Transverse colon (tissue), 4 donors: ENCODE measurements at regions not wholly inside any gene's neighbourhood (a gene's known extent, or its start where the extent isn't known, plus 50 kb on each side); places are given as distances from the start of the nearest gene placed in this dataset.
A peak's percentile ranks its signal among the peaks of the same experiment; 100 is the strongest.

Experiments used
- DNase-seq: peaks from one replicate; pipeline ENCODE4 v3.0.0-alpha.2; 2019
- H3K27ac ChIP-seq, 4 donors: fragments of 200-600 bp; sonication (generic); 2 replicates each; pipeline ENCODE4 v1.5.1; 2016 to 2018; ENCODE audit warnings: inconsistent platforms in 4 of 4
- H3K27me3 ChIP-seq: fragments of 200-600 bp; sonication (generic); 2 replicates; pipeline ENCODE4 v1.5.1; 2017; ENCODE audit warnings: inconsistent platforms
- H3K36me3 ChIP-seq, 4 donors: fragments of 200-600 bp; sonication (generic); 2 replicates each; pipeline ENCODE4 v1.5.1; 2017 to 2019; ENCODE audit warnings: inconsistent platforms in 4 of 4
- H3K4me1 ChIP-seq, 4 donors: fragments of 200-600 bp; sonication (generic); 2 replicates each; pipeline ENCODE4 v1.5.1; 2017 to 2020; ENCODE audit warnings: inconsistent platforms in 4 of 4
- H3K4me3 ChIP-seq, 4 donors: fragments of 200-600 bp; sonication (generic); 1 replicate in 1 of 4; 2 replicates in 3 of 4; pipeline versions ENCODE4 v1.5.1 to v1.6.1; 2017 to 2019; ENCODE audit warnings: inconsistent platforms in 4 of 4
- H3K9me3 ChIP-seq, 2 donors: fragments of 200-600 bp; sonication (generic); 2 replicates each; pipeline ENCODE4 v1.5.1; 2017 to 2019; ENCODE audit warnings: inconsistent platforms in 2 of 2
- CTCF ChIP-seq, 5 experiments: fragments of 200-600 bp in 3 of 5; fragments of 450-650 bp in 2 of 5; sonication (generic) in 3 of 5; IDR thresholded peaks; 1 replicate in 2 of 5; 2 replicates in 3 of 5; pipeline ENCODE4 v1.5.1; 2016 to 2017; ENCODE audit warnings: antibody characterized with exemption in 5 of 5, inconsistent platforms in 3 of 5, mild to moderate bottlenecking in 2 of 5, moderate library complexity in 1 of 5
- EP300 ChIP-seq: sonication (generic); formaldehyde crosslinking; IDR thresholded peaks from one replicate; pipeline ENCODE4 v1.6.1; 2017; ENCODE audit warnings: antibody characterized with exemption, low read depth
- POLR2A ChIP-seq: fragments of 450-650 bp; IDR thresholded peaks from one replicate; pipeline ENCODE4 v1.6.1; 2016; ENCODE audit warnings: antibody characterized with exemption, mild to moderate bottlenecking, moderate library complexity
- POLR2AphosphoS5 ChIP-seq, 3 donors: sonication (generic); formaldehyde crosslinking; IDR thresholded peaks; one replicate each; pipeline ENCODE4 v1.6.1; 2016; ENCODE audit warnings: antibody characterized with exemption in 3 of 3
- WGBS, 2 donors: methylation state at CpG; one replicate each; pipeline ENCODE4 v1.1.5; 2018; ENCODE audit warnings: low coverage in 1 of 2; 5-methylcytosine and 5-hydroxymethylcytosine counted together
- in situ Hi-C, 4 donors: fragments of 200-750 bp; cut with MboI; loops; one replicate each; pipeline versions ENCODE4 v1.15.0 to v1.15.1; 2017; ENCODE audit warnings: low sequenced_read_pairs in 3 of 4, low pct_ligation_motif_present in 1 of 4, low pct_unique_long_range_greater_than_20kb in 1 of 4
- intact Hi-C: fragments of 100-400 bp; cut with DNase I; formaldehyde crosslinking; loops from one replicate; pipeline ENCODE4 v1.15.1; 2023; ENCODE audit warnings: low total_unique reads

GRCh38 chr12:125773033-125773640 is 707.9 kb downstream of the AACS start:
- intact Hi-C loops: no loop called here
- WGBS, 2 donors: 49 to 55% methylated on average over 4 to 14 of the region's 14 CpGs
- H3K27ac ChIP-seq: no peak overlapping the region

GRCh38 chr12:125775507-125775906 is 710.3 kb downstream of the AACS start:
- intact Hi-C loops: no loop called here
- WGBS, 2 donors: 93% methylated on average over 3 of the region's 3 CpGs
- Histone ChIP-seq H3K9me3 (peaks cover 2 to 3% of the 10 kb centered on the region in 2 donors), H3K27ac (no peak overlapping the region), H3K4me1 (no peaks in the 10 kb centered on the region), H3K4me3 (no peak overlapping the region), H3K27me3 (no peaks in the 10 kb centered on the region), H3K36me3 (no peaks in the 10 kb centered on the region)
- in situ Hi-C loops: no loop called here
- DNase-seq: no peak
- TF ChIP-seq EP300 (no peak), CTCF (IDR thresholded peaks at IDR 0.05) (no peak), POLR2AphosphoS5 (IDR thresholded peaks at IDR 0.05) (no peak), POLR2A (no peak)

More at GRCh38 chr12:125773033-125773640, 707.9 kb downstream of the AACS start:
- Histone ChIP-seq H3K36me3 (no peaks in the 10 kb centered on the region), H3K27me3 (no peaks in the 10 kb centered on the region), H3K4me1 (no peaks in the 10 kb centered on the region), H3K9me3 (peaks cover 2 to 3% of the 10 kb centered on the region in 2 donors), H3K4me3 (no peak overlapping the region)
- TF ChIP-seq POLR2A (no peak), POLR2AphosphoS5 (IDR thresholded peaks at IDR 0.05) (no peak), EP300 (no peak), CTCF (IDR thresholded peaks at IDR 0.05) (peak in 1 of 5 experiments; percentile 12)
- DNase-seq: no peak
- in situ Hi-C loops: no loop called here

- H3K27me3 ChIP-seq: no peaks in the 10 kb centered on the region
- TF ChIP-seq EP300 (no peak), POLR2A (no peak), CTCF (IDR thresholded peaks at IDR 0.05) (no peak), POLR2AphosphoS5 (IDR thresholded peaks at IDR 0.05) (no peak)
- H3K4me1 ChIP-seq: no peaks in the 10 kb centered on the region
- intact Hi-C loops (no loop called here), in situ Hi-C loops (no loop called here)
- no peak overlapping the region for H3K4me3 ChIP-seq
- H3K27ac ChIP-seq: no peak overlapping the region
- no peaks in the 10 kb centered on the region for H3K36me3 ChIP-seq
- no peak for DNase-seq
- H3K9me3 ChIP-seq: peaks cover 2 to 3% of the 10 kb centered on the region in 2 donors
- 78 to 95% methylated on average over 2 to 3 of the region's 3 CpGs for WGBS, 2 donors
Observed at GRCh38 chr12:125776212-125776611, 711.0 kb downstream of the AACS start.

- no peaks in the 10 kb centered on the region for H3K4me1 ChIP-seq
- no peaks in the 10 kb centered on the region for H3K36me3 ChIP-seq
- 24 to 39% methylated on average over 2 of the region's 2 CpGs for WGBS, 2 donors
- in situ Hi-C loops: no loop called here
- no peaks in the 10 kb centered on the region for H3K27me3 ChIP-seq
- peaks cover 0 to 7% of the 10 kb centered on the region in 2 donors for H3K9me3 ChIP-seq
- TF ChIP-seq CTCF (IDR thresholded peaks at IDR 0.05) (no peak), POLR2A (no peak), EP300 (no peak), POLR2AphosphoS5 (IDR thresholded peaks at IDR 0.05) (no peak)
- no peak overlapping the region for H3K4me3 ChIP-seq
- no peak for DNase-seq
- intact Hi-C loops: no loop called here
- H3K27ac ChIP-seq: no peak overlapping the region
Observed at GRCh38 chr12:125786143-125786542, 720.9 kb downstream of the AACS start.
